Neural cell (in vitro differentiated cells): ENCODE measurements at regions not wholly inside any gene's neighbourhood (a gene's known extent, or its start where the extent isn't known, plus 50 kb on each side); places are given as distances from the start of the nearest gene placed in this dataset.

Experiments
- H2AFZ ChIP-seq: fragments of 200-600, 300-800 bp; sonication (generic), shearing (Covaris generic); 2 replicates; pipeline ENCODE4 v1.6.0; 2014; ENCODE audit warnings: low read depth, mild to moderate bottlenecking, antibody characterized with exemption, low read length, moderate library complexity
- H3F3A ChIP-seq: fragments of 200-600 bp; shearing (Covaris generic); 2 replicates; pipeline ENCODE4 v1.6.1; 2016; ENCODE audit warnings: mild to moderate bottlenecking, moderate library complexity, mixed read lengths, antibody characterized with exemption, low read length; ENCODE audit not compliant: insufficient read depth, poor library complexity, severe bottlenecking
- H3K27ac ChIP-seq: fragments of 200-600, 300-800 bp; sonication (generic), shearing (Covaris generic); 2 replicates; pipeline ENCODE4 v1.5.1; 2014; ENCODE audit warnings: mild to moderate bottlenecking, low read length, moderate library complexity
- H3K27me3 ChIP-seq: fragments of 300-800, 200-600 bp; sonication (generic), shearing (Covaris generic); 2 replicates; pipeline ENCODE4 v1.6.0; 2014; ENCODE audit warnings: mild to moderate bottlenecking, low read depth, low read length, moderate library complexity; ENCODE audit not compliant: insufficient read depth
- H3K36me3 ChIP-seq: fragments of 300-800, 200-600 bp; sonication (generic), shearing (Covaris generic); 2 replicates; pipeline ENCODE4 v1.5.1; 2014; ENCODE audit warnings: mild to moderate bottlenecking, antibody characterized with exemption, low read length, moderate library complexity; ENCODE audit not compliant: insufficient read depth
- H3K4me2 ChIP-seq: fragments of 300-800, 200-600 bp; sonication (generic), shearing (Covaris generic); 2 replicates; pipeline ENCODE4 v1.6.0; 2014; ENCODE audit warnings: mild to moderate bottlenecking, low read length
- H3K4me3 ChIP-seq: fragments of 300-800, 200-600 bp; sonication (generic), shearing (Covaris generic); 2 replicates; pipeline ENCODE4 v1.5.1; 2014; ENCODE audit warnings: mild to moderate bottlenecking, low read length, moderate library complexity
- H3K79me2 ChIP-seq: fragments of 200-600 bp; shearing (Covaris generic); replicated peaks from 2 replicates; pipeline ENCODE4 v1.6.0; 2014; ENCODE audit warnings: mild to moderate bottlenecking, low read length, moderate library complexity; ENCODE audit not compliant: insufficient read depth
- H3K9ac ChIP-seq: fragments of 300-800, 200-600 bp; sonication (generic), shearing (Covaris generic); 2 replicates; pipeline ENCODE4 v1.6.1; 2016; ENCODE audit warnings: mild to moderate bottlenecking, low read length, mixed read lengths
- H3K9me2 ChIP-seq: fragments of 200-600 bp; shearing (Covaris generic); 2 replicates; pipeline ENCODE4 v1.6.1; 2016; ENCODE audit warnings: mild to moderate bottlenecking, low read length, mixed read lengths; ENCODE audit not compliant: insufficient read depth
- H3K9me3 ChIP-seq: fragments of 200-600, 300-800 bp; sonication (generic), shearing (Covaris generic); 2 replicates; pipeline ENCODE4 v1.6.1; 2016; ENCODE audit warnings: mild to moderate bottlenecking, mixed run types, low read length, moderate library complexity, mixed read lengths
- H4K20me1 ChIP-seq: fragments of 200-600 bp; shearing (Covaris generic); 2 replicates; pipeline ENCODE4 v1.6.1; 2016; ENCODE audit warnings: mild to moderate bottlenecking, mixed run types; ENCODE audit not compliant: insufficient read depth
- EP300 ChIP-seq: fragments of 450-650 bp; conservative IDR thresholded peaks from 2 replicates; pipeline ENCODE4 v1.6.1; 2014; ENCODE audit warnings: antibody characterized with exemption, mild to moderate bottlenecking, moderate library complexity; ENCODE audit not compliant: poor library complexity, severe bottlenecking
- EZH2 ChIP-seq: fragments of 200-600, 300-800 bp; shearing (Covaris generic), sonication (generic); IDR thresholded peaks from 2 replicates; pipeline ENCODE4 v1.6.1; 2014; ENCODE audit warnings: antibody characterized with exemption, low read length, borderline replicate concordance, mild to moderate bottlenecking; ENCODE audit not compliant: insufficient read depth, poor library complexity, severe bottlenecking
- MXI1 ChIP-seq: fragments of 450-650 bp; conservative IDR thresholded peaks from 2 replicates; pipeline ENCODE4 v1.6.1; 2014; ENCODE audit warnings: antibody characterized with exemption, mild to moderate bottlenecking; ENCODE audit not compliant: poor library complexity, severe bottlenecking
- POLR2AphosphoS5 ChIP-seq: IDR thresholded peaks from 2 replicates; pipeline ENCODE4 v1.6.1; 2012
- RAD21 ChIP-seq: fragments of 450-650 bp; conservative IDR thresholded peaks from 2 replicates; pipeline ENCODE4 v1.6.1; 2014; ENCODE audit warnings: antibody characterized with exemption, mild to moderate bottlenecking, moderate library complexity
- SMC3 ChIP-seq: fragments of 450-650 bp; conservative IDR thresholded peaks from 2 replicates; pipeline ENCODE4 v1.6.1; 2014; ENCODE audit warnings: antibody characterized with exemption, mild to moderate bottlenecking, moderate library complexity; ENCODE audit not compliant: poor library complexity
- TAF1 ChIP-seq: IDR thresholded peaks from 2 replicates; pipeline ENCODE4 v1.6.1; 2012; ENCODE audit warnings: low read depth
- TF ChIP-seq, protein P1 (sequence below): IDR thresholded peaks from 2 replicates; pipeline ENCODE4 v1.6.1; 2012; ENCODE audit warnings: borderline replicate concordance
- TF ChIP-seq, protein P2 (sequence below): fragments of 450-650 bp; IDR thresholded peaks from 2 replicates; pipeline ENCODE4 v1.5.1; 2014; ENCODE audit warnings: antibody characterized with exemption, mild to moderate bottlenecking, moderate library complexity; ENCODE audit not compliant: poor library complexity, severe bottlenecking

DNA sequence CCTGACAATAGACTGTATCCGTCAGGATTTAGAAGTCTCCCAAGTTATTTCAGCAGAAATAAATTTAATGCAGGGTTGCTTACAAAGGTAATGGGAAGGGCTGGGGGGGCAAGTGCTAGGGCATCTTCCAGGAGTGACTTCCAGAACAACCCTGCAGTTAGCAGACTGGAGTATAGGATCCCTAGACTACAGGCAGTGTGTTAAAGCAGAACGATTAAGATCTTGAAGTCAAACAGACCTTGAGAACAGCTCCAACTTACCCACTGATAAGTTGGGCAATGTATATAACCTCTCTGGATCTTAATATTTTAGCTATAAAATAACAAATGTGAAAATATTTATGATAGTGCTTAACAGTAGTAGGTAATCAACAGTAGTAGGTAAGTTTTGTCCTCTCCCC lies 113.6 kb upstream of the LIFR start:
- no peaks in the 10 kb centered on the region for H3K9me3 ChIP-seq
- H3K27ac ChIP-seq = no peak overlapping the region

DNA sequence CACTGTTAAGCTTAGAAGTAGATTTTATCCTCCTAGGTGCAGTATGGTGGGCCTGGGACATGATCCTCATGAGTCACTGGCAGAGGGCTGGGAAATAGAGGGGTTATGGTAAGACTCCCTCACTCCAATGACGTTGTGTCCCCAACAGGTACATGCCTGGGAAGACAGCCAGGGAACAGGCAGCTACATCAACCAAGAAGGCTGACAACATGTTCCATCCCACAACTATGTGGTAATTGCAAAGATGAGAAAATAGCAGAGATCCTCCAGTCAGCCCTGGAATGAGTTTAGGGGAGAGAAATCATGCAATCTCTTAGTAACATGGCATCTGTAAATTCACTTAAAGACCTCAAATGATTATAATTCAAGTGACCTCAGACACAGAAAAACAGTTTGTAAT lies 114.4 kb upstream of the LIFR start:
- Histone ChIP-seq H3K27me3 (no peaks in the 10 kb centered on the region), H3K27ac (no peak overlapping the region), H3K9me2 (no peaks in the 10 kb centered on the region), H3K4me2 (no peak overlapping the region), H3K79me2 (no peaks in the 10 kb centered on the region), H3K4me3 (no peak overlapping the region), H2AFZ (no peak overlapping the region), H3F3A (no peaks in the 10 kb centered on the region), H4K20me1 (no peaks in the 10 kb centered on the region), H3K36me3 (no peaks in the 10 kb centered on the region), H3K9ac (no peak overlapping the region), H3K9me3 (no peaks in the 10 kb centered on the region)
- TF ChIP-seq TAF1 = no peak
- TF ChIP-seq, protein P1, sequence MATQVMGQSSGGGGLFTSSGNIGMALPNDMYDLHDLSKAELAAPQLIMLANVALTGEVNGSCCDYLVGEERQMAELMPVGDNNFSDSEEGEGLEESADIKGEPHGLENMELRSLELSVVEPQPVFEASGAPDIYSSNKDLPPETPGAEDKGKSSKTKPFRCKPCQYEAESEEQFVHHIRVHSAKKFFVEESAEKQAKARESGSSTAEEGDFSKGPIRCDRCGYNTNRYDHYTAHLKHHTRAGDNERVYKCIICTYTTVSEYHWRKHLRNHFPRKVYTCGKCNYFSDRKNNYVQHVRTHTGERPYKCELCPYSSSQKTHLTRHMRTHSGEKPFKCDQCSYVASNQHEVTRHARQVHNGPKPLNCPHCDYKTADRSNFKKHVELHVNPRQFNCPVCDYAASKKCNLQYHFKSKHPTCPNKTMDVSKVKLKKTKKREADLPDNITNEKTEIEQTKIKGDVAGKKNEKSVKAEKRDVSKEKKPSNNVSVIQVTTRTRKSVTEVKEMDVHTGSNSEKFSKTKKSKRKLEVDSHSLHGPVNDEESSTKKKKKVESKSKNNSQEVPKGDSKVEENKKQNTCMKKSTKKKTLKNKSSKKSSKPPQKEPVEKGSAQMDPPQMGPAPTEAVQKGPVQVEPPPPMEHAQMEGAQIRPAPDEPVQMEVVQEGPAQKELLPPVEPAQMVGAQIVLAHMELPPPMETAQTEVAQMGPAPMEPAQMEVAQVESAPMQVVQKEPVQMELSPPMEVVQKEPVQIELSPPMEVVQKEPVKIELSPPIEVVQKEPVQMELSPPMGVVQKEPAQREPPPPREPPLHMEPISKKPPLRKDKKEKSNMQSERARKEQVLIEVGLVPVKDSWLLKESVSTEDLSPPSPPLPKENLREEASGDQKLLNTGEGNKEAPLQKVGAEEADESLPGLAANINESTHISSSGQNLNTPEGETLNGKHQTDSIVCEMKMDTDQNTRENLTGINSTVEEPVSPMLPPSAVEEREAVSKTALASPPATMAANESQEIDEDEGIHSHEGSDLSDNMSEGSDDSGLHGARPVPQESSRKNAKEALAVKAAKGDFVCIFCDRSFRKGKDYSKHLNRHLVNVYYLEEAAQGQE = no peak

More for the DNA sequence above, 113.6 kb upstream of the LIFR start:
- no peak overlapping the region for H3K4me3 ChIP-seq
- H3K9ac ChIP-seq = no peak overlapping the region
- no peak overlapping the region for H2AFZ ChIP-seq
- H3K27me3 ChIP-seq = no peaks in the 10 kb centered on the region
- H3K4me2 ChIP-seq = no peak overlapping the region
- H3K79me2 ChIP-seq = no peaks in the 10 kb centered on the region
- no peaks in the 10 kb centered on the region for H3K9me2 ChIP-seq
- H4K20me1 ChIP-seq = no peaks in the 10 kb centered on the region
- no peaks in the 10 kb centered on the region for H3F3A ChIP-seq
- TF ChIP-seq POLR2AphosphoS5 = no peak
- no peak for TF ChIP-seq TAF1
- TF ChIP-seq, protein P1 = no peak
- no peak for TF ChIP-seq SMC3
- TF ChIP-seq MXI1 = no peak
- no peak for TF ChIP-seq RAD21
- no peak for TF ChIP-seq EP300
- TF ChIP-seq, protein P2, sequence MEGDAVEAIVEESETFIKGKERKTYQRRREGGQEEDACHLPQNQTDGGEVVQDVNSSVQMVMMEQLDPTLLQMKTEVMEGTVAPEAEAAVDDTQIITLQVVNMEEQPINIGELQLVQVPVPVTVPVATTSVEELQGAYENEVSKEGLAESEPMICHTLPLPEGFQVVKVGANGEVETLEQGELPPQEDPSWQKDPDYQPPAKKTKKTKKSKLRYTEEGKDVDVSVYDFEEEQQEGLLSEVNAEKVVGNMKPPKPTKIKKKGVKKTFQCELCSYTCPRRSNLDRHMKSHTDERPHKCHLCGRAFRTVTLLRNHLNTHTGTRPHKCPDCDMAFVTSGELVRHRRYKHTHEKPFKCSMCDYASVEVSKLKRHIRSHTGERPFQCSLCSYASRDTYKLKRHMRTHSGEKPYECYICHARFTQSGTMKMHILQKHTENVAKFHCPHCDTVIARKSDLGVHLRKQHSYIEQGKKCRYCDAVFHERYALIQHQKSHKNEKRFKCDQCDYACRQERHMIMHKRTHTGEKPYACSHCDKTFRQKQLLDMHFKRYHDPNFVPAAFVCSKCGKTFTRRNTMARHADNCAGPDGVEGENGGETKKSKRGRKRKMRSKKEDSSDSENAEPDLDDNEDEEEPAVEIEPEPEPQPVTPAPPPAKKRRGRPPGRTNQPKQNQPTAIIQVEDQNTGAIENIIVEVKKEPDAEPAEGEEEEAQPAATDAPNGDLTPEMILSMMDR = no peak
- no peak for TF ChIP-seq EZH2
- H3K36me3 ChIP-seq = no peaks in the 10 kb centered on the region
